Raji (cell line): ENCODE measurements at regions not wholly inside any gene's neighbourhood (a gene's known extent, or its start where the extent isn't known, plus 50 kb on each side); places are given as distances from the start of the nearest gene placed in this dataset.

Experiments used
- POLR2A ChIP-seq: IDR thresholded peaks from 2 replicates; pipeline ENCODE4 v1.6.1; 2011; ENCODE audit warnings: low read depth, low read length, control low read depth; ENCODE audit not compliant: insufficient read depth

DNA sequence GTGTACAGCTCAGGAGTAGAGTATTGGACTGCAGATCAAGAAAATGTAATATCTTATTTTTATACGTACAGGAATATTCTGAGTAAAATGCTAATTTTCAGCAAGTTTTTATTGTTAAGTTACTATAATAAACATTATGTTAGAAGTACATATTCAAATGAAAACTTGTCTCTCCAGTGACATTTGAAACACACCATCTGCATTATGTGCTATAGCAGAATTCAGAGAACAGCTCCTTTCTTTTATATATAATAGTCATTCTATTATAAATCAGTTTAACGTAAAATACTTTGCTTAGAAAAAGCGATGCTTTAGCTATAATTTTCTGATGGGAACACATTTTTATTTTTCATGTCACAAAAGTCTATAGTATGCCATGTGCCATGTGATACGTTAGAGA is 249.0 kb downstream of the PTPRC start:
- no peak for TF ChIP-seq POLR2A

DNA sequence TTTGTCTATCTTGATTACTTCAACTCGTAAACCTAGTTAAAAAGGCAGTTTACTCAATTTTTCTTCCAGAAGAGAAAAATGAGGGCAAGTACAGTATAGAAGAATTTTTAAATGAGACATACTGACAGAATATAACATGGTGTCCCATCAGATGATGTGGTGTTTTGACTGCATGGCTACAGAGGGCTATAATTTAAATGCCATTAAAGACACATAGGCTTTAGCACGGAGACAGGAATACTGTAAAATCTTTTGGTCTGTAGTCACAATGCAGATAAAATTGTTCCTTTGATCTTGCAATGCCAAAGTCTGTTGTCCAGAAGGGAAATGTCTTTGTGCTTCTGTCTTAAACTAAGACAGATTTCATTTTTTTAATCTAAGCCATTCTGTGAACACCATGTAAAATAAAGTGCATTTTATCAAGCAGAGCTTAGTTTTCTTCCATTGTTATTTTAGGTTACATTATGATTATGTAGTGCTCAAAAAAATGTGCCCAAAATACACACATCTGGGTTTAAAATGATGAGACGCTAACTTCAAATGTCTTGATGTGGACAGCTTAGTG is 249.6 kb downstream of the PTPRC start:
- TF ChIP-seq POLR2A: no peak

DNA sequence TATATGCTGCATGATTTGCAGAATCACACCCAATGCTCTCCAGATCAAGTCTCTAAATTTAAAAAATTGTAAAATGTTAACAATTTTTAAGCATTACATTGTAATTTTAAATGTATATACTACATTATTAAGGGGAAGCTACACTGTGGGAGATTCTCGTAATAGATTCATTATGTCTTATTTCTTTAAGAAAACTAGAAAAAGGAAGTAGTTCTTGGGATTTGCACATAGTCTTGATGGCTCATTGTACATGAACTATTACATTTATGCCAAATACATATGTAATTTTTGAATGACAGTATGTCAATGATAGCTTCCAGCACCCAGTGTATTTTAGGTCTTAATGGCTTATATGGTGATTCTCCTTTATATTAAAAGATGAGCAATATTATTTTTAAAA is 250.3 kb downstream of the PTPRC start:
- TF ChIP-seq POLR2A: no peak

DNA sequence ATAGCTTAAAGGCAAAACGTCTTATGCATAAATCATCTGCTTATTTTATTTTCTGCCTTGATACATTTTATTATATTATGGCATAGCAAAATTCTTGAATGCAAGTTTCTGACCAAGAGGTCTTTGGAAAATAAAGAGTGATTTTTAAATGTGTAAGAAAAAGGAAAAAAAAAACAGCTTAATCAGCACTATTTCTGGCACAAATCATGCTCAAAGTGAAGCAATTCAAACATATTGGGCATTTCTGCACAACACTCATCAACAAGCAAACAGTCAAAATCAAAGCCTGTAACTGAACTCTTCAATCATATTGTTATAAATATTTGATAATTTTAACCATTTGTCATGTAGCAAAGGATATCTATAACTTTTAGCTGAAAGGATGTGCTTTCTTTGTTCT is 250.9 kb downstream of the PTPRC start:
- no peak for TF ChIP-seq POLR2A

DNA sequence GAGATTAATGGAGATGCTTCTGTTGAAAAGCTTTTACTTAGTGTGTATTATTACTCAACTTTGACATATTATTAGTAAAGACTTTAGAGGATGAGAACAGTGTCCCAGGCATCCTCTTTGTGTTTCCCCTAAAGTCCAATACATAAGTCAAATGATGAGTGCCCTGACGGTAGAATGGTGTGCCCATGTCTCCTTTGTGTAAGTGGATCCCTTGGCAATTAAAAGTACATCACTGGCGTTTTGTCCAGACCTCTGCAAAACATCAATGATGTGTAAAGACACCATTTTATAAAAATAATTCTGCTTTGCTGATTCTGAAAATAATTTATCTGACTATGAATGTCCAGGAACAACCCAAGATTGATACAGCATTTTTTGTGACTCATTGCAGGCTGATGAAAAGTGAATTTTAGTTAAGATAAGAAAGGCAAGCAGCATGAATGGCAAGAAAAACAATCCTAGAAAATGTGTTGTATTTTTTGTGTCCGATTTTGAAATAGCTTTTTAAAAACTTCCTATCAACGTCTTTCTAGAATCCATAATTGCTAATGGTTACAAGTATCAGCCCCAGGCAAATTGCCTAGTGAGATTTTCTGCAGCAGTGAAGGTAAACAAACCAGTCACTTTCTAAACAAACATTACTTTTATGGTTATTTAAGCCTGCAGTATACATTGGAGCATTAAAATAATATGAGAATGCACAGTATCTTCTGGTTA is 251.5 kb downstream of the PTPRC start:
- no peak for TF ChIP-seq POLR2A

DNA sequence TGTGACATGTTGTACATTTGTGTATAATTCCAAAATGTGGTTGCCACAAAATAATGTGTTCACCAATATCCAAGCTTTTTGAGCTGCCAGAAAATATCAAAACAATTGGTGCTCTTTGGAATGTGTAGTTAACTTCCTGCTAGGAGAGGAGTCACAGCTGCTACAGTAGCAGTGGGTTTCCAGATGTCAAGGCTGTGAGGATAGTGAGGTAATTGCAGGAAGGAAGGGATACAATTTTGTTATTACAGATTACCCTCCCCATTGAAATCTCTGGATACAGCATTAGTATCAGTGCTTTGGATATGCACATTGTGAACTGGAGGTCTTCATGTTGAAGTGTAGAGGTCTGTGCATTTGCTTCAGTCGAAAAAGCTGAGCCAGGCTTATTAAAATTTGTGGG is 253.2 kb downstream of the PTPRC start:
- TF ChIP-seq POLR2A: no peak

DNA sequence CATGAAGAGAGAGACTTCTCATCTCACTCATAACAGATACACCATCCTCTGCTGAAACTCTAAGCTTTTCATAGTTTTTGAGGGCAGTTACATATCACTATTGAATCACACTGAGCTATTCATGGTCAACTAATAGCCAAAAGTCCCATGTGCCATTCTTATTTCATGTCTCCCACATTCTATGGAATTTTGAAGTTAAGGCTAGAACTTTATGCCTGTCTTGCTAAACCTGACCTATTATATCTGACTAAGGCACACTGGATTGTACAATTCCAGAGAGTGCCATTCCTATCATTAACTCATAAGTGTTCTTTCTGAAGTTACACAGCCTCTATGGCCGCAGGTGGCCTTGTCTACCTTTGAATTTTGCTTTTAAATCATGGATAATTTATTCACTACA is 254.3 kb downstream of the PTPRC start:
- no peak for TF ChIP-seq POLR2A

DNA sequence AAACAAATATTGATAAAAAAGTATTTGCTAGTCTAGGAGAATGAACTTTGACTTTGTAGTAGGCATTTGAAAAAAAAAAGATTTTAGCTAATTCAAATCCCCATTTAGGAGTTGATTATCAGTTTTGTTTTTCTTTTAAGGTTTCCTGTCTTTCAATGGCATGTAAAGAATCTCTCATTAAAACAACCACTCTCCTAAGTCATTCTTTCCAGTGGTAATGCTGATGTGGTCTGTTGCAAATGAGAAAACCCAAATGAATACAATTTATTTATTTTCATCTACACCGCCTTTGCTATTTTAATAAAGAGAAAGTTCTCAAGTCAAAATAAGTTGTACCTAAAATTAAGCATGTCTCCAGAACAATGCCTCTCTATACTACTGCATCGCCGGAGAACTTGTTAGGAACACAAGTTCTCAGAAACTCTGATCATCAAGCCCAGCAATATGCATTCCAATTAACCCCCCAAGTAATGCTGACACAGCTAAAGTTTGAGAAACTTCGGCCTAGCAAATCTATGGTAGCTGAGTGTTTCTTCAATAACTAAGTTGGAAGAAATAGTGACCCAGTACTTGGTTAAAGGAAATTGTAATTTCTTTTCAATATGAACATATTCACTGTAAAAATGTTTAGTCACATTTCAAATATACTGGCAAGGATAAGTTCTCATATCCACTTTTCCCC is 255.1 kb downstream of the PTPRC start:
- no peak for TF ChIP-seq POLR2A

DNA sequence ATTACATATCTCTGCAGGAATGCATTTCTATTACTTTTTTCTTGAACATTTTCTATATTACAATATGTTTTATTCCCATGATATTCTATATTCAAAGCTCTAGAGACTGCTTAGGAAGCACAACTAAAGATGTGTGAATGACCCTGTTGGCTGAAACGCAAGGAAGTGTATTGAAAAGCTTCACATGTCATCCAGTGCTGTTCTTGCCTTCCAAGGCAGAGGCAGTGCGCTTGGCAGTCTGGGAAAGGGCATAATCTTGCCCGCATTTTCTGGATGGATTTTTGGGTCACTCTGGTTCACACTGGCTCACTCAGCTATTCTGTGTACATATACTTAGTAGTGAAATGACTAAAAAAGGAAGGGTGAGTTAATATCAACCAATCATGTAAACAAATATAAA is 262.4 kb downstream of the PTPRC start:
- no peak for TF ChIP-seq POLR2A

DNA sequence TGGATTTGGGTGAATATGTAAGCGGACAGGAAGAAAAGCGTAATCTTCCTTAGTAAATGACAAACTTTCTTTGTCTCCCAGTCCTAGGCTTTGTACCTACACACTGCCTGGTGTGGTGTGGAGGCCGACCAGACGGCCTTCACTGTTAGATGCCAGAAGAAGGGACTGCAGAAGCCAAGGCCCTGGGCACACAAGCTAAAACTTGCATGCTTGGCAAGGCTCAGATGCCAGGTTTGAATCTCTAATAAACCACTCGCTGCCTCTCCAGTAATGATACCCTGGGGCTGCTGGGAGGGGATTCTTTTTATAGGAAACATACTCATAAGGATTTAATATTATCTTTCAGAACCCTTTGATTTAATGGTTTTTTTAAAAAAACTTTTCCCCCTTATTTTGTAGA is 263.8 kb downstream of the PTPRC start:
- TF ChIP-seq POLR2A: no peak

DNA sequence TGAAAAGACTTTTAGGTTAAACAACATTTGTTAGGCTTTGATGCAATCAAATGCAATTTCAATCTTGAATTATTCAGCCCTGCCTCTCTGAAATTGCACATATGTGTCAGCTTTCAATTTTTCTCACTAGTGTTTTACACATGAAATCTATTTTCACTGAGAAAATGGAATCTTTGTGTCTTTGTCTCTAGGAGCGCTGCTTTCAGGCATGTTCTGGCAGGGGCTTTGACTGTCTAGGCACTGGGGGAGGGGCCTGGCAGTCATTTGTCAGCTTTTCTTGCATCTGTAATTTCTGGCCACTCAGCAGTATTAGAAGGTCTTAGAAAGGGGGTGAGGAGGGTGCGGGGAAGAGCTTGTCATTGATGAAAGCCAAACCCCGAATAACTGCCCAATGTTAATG is 264.4 kb downstream of the PTPRC start:
- no peak for TF ChIP-seq POLR2A

DNA sequence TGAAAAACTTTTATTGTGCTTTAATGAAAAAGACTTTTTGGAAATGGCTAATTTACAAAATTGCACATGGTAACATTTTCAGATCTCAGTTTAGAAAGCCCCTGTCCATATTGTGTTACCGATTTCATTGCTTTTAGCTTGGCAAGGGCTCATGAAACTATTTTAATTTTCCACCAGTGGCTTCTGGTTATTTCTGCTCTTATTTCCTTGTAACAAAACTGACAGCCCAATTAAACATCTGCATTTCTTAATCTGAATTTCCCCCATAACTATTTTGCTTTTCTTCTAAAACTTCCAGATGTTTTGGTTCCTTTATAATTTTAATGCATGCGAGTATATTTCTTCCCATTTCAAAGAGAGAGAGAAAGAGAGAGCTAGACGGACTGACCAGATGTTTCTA is 264.8 kb downstream of the PTPRC start:
- TF ChIP-seq POLR2A: no peak

DNA sequence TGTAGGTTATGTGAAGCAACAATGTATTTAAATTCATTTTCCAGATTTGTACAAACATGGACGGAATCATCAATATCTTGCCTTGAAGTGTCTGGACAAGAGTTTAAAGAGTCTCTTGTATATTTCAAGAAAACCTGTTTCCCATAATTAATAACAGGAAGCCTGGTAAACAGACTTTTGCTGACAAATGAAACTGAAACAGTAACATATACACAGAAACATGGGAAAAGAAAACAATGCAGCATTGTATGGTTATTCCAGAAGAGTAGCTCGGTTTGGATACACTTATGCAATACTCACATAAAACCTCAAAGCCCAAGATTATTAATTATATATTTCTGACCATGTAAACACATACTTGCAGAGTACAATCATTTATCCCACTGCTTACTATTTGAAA is 265.5 kb downstream of the PTPRC start:
- TF ChIP-seq POLR2A: no peak

DNA sequence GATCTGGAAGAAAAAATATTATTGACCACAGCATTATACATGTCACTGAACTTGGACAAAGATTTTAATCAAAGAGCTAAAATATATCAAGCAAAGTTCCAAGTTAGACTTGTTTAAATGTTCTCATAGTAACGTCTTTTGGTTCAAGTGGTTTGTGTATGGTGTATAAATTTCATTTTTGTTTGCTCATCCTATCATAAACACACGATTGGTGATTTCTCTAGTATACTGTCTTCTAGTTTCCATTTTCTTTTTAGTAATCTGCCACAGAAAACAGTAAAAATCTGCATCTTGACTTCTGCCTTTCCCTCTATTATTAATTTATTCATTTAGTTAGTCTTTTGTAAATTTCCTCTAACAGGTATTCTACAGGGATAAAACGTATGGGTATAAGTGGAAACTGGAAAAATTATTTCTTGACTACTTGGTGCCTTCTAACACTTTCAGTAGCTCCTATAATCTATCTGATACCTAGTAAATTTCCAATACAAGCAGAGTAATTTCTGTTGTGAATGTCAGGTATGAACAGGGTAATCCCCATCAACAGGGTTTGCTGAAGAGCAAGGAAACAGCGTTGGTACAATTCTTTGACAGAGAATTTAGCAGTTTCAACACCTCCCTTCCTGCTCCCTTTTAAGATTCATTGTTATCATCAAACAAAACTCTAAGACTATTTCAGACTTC is 268.0 kb downstream of the PTPRC start:
- TF ChIP-seq POLR2A: no peak

DNA sequence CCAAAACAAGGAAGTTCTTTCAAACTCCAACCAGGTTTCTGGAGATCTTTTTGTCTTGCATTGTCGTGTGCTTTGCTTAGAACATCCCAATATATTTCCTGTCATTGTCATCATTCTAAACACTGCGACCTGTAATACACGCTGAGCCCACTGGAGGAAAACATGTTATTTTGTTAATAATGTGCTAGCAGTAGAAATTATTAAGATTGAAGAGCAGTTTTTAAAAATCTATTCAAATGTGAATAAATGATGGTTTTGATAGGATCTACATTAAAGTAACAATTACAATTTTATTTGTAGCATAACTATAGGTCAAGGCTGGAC is 268.5 kb downstream of the PTPRC start:
- no peak for TF ChIP-seq POLR2A

DNA sequence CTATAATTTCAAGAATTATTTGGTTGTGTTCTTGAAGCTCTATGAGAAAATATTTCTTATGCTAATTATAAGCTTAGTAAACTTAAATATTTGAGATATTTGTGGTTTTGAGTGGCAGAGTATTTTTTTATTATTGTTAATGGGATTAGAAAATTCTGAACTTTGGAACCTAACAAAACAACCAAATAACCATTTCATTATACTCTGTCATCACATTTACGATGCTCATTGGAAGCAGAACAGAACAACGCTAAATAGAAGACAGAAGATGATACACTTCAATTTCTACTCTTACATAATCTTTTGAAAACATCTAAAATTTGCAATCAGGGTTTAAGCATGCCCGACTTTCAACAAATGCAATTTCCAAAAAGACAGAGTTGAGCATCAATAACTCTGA is 270.2 kb downstream of the PTPRC start:
- TF ChIP-seq POLR2A: no peak

DNA sequence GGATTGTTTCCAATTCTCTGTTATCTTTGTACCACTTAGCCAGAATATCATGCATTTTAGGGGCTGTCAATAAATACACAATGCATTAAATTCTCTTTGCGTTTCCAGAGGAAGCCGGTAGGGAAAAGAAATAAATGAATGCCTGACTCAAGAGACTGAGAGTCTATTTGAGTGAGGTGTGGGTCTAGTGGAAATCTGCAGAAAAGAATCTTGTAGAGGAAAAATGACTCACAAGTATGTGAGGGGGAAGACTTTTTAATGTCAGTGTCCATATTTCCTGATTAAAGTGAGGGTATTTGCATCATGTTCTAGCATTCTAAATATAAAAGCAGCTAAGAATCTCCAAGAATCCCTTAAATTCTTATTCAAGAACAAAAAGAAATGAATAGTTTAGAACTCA is 271.1 kb downstream of the PTPRC start:
- TF ChIP-seq POLR2A: no peak

DNA sequence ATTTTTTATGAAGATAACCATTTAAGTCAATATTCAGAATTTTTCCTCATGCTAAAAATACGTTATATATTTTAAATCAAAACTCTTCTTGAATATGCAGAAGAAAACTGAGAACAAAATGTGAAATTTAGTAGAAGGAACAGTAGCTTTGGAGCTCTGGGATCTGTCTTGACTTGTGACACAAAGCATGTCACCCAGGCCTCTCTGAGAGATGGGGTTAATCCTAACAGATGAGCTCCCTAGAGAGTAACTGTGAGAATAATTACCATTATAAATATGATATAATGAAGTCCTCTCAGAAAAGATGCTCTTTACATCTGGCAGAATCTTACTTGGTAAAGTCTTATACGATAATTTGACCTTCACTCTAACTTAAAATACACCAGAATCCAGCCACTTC is 272.0 kb downstream of the PTPRC start:
- no peak for TF ChIP-seq POLR2A
